ENCODE measurements at regions not wholly inside any gene's neighbourhood (a gene's known extent, or its start where the extent isn't known, plus 50 kb on each side); places are given as distances from the start of the nearest gene placed in this dataset.

- Histone ChIP-seq H3K9me3 (no peaks in the 10 kb centered on the region), H3K36me3 (no peaks in the 10 kb centered on the region), H3K4me1 (no peaks in the 10 kb centered on the region), H3K27ac (no peak overlapping the region), H3K27me3 (no peaks in the 10 kb centered on the region), H3K4me3 (peak overlapping the region in 1 of 2 donors; percentile 9)
- intact Hi-C loops (cut with DNase I): no loop called here
- peak in 1 of 3 experiments; percentile 13 for TF ChIP-seq CTCF (IDR thresholded peaks at IDR 0.05)
- no peak for DNase-seq (ENCODE audit: low spot score in 2 of 2)
These were observed 204.4 kb downstream of the MREG start for GRCh38 chr2:215808996-215809395.

GRCh38 chr2:215808194-215808593, 205.2 kb downstream of the MREG start:
- Histone ChIP-seq H3K9me3 (no peaks in the 10 kb centered on the region), H3K4me1 (no peaks in the 10 kb centered on the region), H3K27ac (no peak overlapping the region), H3K27me3 (no peaks in the 10 kb centered on the region), H3K36me3 (no peaks in the 10 kb centered on the region), H3K4me3 (no peak overlapping the region)
- intact Hi-C loops (cut with DNase I): no loop called here
- no peak for TF ChIP-seq CTCF (IDR thresholded peaks at IDR 0.05)
- no peak for DNase-seq (ENCODE audit: low spot score in 2 of 2)

GRCh38 chr2:215805493-215805892, 207.9 kb downstream of the MREG start:
- peaks cover 0 to 13% of the 10 kb centered on the region in 2 donors for H3K9me3 ChIP-seq

GRCh38 chr2:215803150-215803549, 210.2 kb downstream of the MREG start:
- H3K36me3 ChIP-seq: no peaks in the 10 kb centered on the region
- H3K27ac ChIP-seq: no peak overlapping the region
- no peak for TF ChIP-seq CTCF (IDR thresholded peaks at IDR 0.05)
- no peak overlapping the region for H3K4me3 ChIP-seq
- H3K4me1 ChIP-seq: no peaks in the 10 kb centered on the region
- DNase-seq (ENCODE audit: low spot score in 2 of 2): no peak
- H3K9me3 ChIP-seq: peaks cover 0 to 13% of the 10 kb centered on the region in 2 donors
- no peaks in the 10 kb centered on the region for H3K27me3 ChIP-seq
- intact Hi-C loops (cut with DNase I): no loop called here

More at GRCh38 chr2:215805493-215805892, 207.9 kb downstream of the MREG start:
- Histone ChIP-seq H3K4me3 (no peak overlapping the region), H3K27me3 (no peaks in the 10 kb centered on the region), H3K4me1 (no peaks in the 10 kb centered on the region), H3K36me3 (no peaks in the 10 kb centered on the region), H3K27ac (no peak overlapping the region)
- DNase-seq (ENCODE audit: low spot score in 2 of 2): no peak
- no peak for TF ChIP-seq CTCF (IDR thresholded peaks at IDR 0.05)
- intact Hi-C loops (cut with DNase I): no loop called here

GRCh38 chr2:215799194-215799593, 214.2 kb downstream of the MREG start:
- H3K4me3 ChIP-seq: no peak overlapping the region
- DNase-seq (ENCODE audit: low spot score in 2 of 2): no peak
- no peak overlapping the region for H3K27ac ChIP-seq
- peaks cover 0 to 13% of the 10 kb centered on the region in 2 donors for H3K9me3 ChIP-seq
- no peaks in the 10 kb centered on the region for H3K36me3 ChIP-seq
- TF ChIP-seq CTCF (IDR thresholded peaks at IDR 0.05): no peak
- peaks cover under 1 to 3% of the 10 kb centered on the region in 2 donors for H3K4me1 ChIP-seq
- intact Hi-C loops (cut with DNase I): no loop called here
- no peaks in the 10 kb centered on the region for H3K27me3 ChIP-seq

- Histone ChIP-seq H3K9me3 (peaks cover 0 to 9% of the 10 kb centered on the region in 2 donors), H3K4me1 (peaks cover 8 to 11% of the 10 kb centered on the region in 2 donors), H3K4me3 (no peak overlapping the region), H3K36me3 (no peaks in the 10 kb centered on the region), H3K27ac (no peak overlapping the region), H3K27me3 (no peaks in the 10 kb centered on the region)
- no peak for DNase-seq (ENCODE audit: low spot score in 2 of 2)
- no peak for TF ChIP-seq CTCF (IDR thresholded peaks at IDR 0.05)
- intact Hi-C loops (cut with DNase I): no loop called here
These were observed 215.7 kb downstream of the MREG start for GRCh38 chr2:215797676-215798075.

All from ascending aorta (tissue), 2 donors.